ENCODE measurements at regions not wholly inside any gene's neighbourhood (a gene's known extent, or its start where the extent isn't known, plus 50 kb on each side); places are given as distances from the start of the nearest gene placed in this dataset.

GRCh38 chr2:128451084-128452023 lies 132.7 kb upstream of the HS6ST1 start:
- no peak for FAIRE-seq

GRCh38 chr2:128452024-128452411 lies 133.3 kb upstream of the HS6ST1 start:
- no peak for FAIRE-seq

- no peak for FAIRE-seq
Observed at GRCh38 chr2:128452536-128453530, 134.2 kb upstream of the HS6ST1 start.

- FAIRE-seq, result no peak
Observed at GRCh38 chr2:128454980-128455720, 136.5 kb upstream of the HS6ST1 start.

GRCh38 chr2:128455721-128456050 lies 137.0 kb upstream of the HS6ST1 start:
- FAIRE-seq, result no peak

- no peak for FAIRE-seq
Observed at GRCh38 chr2:128456281-128456680, 137.6 kb upstream of the HS6ST1 start.

- no peak for FAIRE-seq
Observed at GRCh38 chr2:128457006-128457604, 138.4 kb upstream of the HS6ST1 start.

- FAIRE-seq, result no peak
Observed at GRCh38 chr2:128457716-128458115, 139.0 kb upstream of the HS6ST1 start.

- no peak for FAIRE-seq
Observed at GRCh38 chr2:128458505-128458904, 139.8 kb upstream of the HS6ST1 start.

GRCh38 chr2:128464456-128464855 lies 145.8 kb upstream of the HS6ST1 start:
- FAIRE-seq, result no peak

- FAIRE-seq, result no peak
Observed at GRCh38 chr2:128465246-128466170, 146.8 kb upstream of the HS6ST1 start.

GRCh38 chr2:128466376-128466775 lies 147.7 kb upstream of the HS6ST1 start:
- no peak for FAIRE-seq

- no peak for FAIRE-seq
Observed at GRCh38 chr2:128466776-128467175, 148.1 kb upstream of the HS6ST1 start.

GRCh38 chr2:128467321-128467969 lies 148.8 kb upstream of the HS6ST1 start:
- FAIRE-seq, result no peak

- FAIRE-seq, result no peak
Observed at GRCh38 chr2:128468186-128468920, 149.7 kb upstream of the HS6ST1 start.

GRCh38 chr2:128469203-128469602 lies 150.5 kb upstream of the HS6ST1 start:
- FAIRE-seq, result no peak

- no peak for FAIRE-seq
Observed at GRCh38 chr2:128469875-128470274, 151.2 kb upstream of the HS6ST1 start.

- no peak for FAIRE-seq
Observed at GRCh38 chr2:128472789-128473174, 154.1 kb upstream of the HS6ST1 start.

GRCh38 chr2:128473175-128474035 lies 154.7 kb upstream of the HS6ST1 start:
- FAIRE-seq, result no peak
